ENCODE measurements at regions not wholly inside any gene's neighbourhood (a gene's known extent, or its start where the extent isn't known, plus 50 kb on each side); places are given as distances from the start of the nearest gene placed in this dataset.

GRCh38 chr4:23276076-23276475 lies 583.3 kb downstream of the GBA3 start:
- TF ChIP-seq CTCF (IDR thresholded peaks at IDR 0.05; ENCODE audit: borderline replicate concordance, extremely low read depth, low read length, poor library complexity, severe bottlenecking): no peak
- no peak for TF ChIP-seq EZH2 (IDR thresholded peaks at IDR 0.05; ENCODE audit: borderline replicate concordance, low read depth, low read length, severe bottlenecking)

Measured in DND-41 (cell line).